Naive B cell (primary cell): ENCODE measurements at regions not wholly inside any gene's neighbourhood (a gene's known extent, or its start where the extent isn't known, plus 50 kb on each side); places are given as distances from the start of the nearest gene placed in this dataset.

Source experiments
- ATAC-seq, 2 donors: fragments of 150-1000 bp; cut with Tn5 transposase; 2 replicates each; pipeline ENCODE4 v1.10.0; 2021; ENCODE audit warnings: low read depth in 2 of 2, mild to moderate bottlenecking in 2 of 2, moderate library complexity in 2 of 2
- DNase-seq: peaks from one replicate; pipeline ENCODE4 v3.0.0; 2022
- H3K27ac Mint-ChIP-seq, 6 donors: one replicate each; pipeline ENCODE4 v1.8.0; 2020 to 2022; ENCODE audit warnings: mild to moderate bottlenecking in 6 of 6, mixed read lengths in 6 of 6, moderate library complexity in 5 of 6, inconsistent platforms in 2 of 6
- H3K27me3 Mint-ChIP-seq, 3 donors: one replicate each; pipeline ENCODE4 v1.8.0; 2021 to 2022; ENCODE audit warnings: mixed read lengths in 3 of 3, mild to moderate bottlenecking in 1 of 3
- H3K36me3 Mint-ChIP-seq, 2 donors: one replicate each; pipeline ENCODE4 v1.8.0; 2020 to 2022; ENCODE audit warnings: mixed read lengths in 2 of 2, inconsistent platforms in 1 of 2, mild to moderate bottlenecking in 1 of 2
- H3K4me1 Mint-ChIP-seq, 3 donors: one replicate each; pipeline ENCODE4 v1.8.0; 2020 to 2022; ENCODE audit warnings: mixed read lengths in 3 of 3, inconsistent platforms in 1 of 3, mild to moderate bottlenecking in 1 of 3, moderate library complexity in 1 of 3
- H3K4me3 Mint-ChIP-seq, 8 donors: one replicate each; pipeline ENCODE4 v1.8.0; 2020 to 2022; ENCODE audit warnings: mild to moderate bottlenecking in 8 of 8, mixed read lengths in 8 of 8, moderate library complexity in 8 of 8, inconsistent platforms in 2 of 8
- H3K9me3 Mint-ChIP-seq, 7 donors: one replicate each; pipeline ENCODE4 v1.8.0; 2020 to 2022; ENCODE audit warnings: mixed read lengths in 7 of 7, mild to moderate bottlenecking in 5 of 7, inconsistent platforms in 2 of 7, moderate library complexity in 1 of 7

DNA sequence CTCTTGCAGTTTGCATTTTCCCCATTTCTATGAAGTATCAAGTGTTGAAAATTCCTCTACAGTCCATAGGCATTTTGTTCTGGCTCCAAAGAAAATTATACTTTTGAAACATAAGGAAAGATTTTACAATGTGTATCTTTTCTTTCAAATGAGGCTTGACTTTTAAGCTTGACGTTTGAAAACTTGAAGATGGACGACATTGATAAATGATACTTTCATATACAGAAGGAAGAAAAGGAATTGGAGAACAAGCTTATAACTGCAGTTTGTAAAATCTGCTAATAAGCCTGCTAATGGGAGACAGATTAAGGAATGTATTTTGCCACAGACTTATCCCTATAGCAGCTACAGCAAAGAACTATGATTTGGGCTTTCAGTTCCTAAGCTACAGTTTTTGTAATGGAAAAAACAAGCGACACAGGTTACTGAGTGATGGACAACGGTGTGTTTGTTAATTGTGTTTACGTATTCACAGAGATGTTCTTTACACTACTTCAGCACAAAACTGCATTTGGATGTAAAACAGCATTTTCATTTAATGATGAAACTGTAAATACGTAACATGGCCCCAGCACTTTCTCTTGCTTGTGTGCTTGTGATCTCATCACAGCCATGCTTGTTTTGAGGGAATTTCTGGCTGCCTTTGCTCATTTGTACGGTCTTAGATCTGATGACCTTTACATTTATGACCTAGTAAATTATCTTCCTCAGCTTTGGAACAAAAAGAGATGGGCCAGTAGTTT is 83.2 kb upstream of the FAT1 start:
- ATAC-seq (no peak), DNase-seq (no peak)
- Mint-ChIP-seq H3K4me3 (no peak overlapping the region), H3K27me3 (no peaks in the 10 kb centered on the region), H3K9me3 (peaks cover 0 to 4% (median 0%) of the 10 kb centered on the region in 7 donors), H3K36me3 (no peaks in the 10 kb centered on the region), H3K27ac (no peak overlapping the region), H3K4me1 (no peaks in the 10 kb centered on the region)

DNA sequence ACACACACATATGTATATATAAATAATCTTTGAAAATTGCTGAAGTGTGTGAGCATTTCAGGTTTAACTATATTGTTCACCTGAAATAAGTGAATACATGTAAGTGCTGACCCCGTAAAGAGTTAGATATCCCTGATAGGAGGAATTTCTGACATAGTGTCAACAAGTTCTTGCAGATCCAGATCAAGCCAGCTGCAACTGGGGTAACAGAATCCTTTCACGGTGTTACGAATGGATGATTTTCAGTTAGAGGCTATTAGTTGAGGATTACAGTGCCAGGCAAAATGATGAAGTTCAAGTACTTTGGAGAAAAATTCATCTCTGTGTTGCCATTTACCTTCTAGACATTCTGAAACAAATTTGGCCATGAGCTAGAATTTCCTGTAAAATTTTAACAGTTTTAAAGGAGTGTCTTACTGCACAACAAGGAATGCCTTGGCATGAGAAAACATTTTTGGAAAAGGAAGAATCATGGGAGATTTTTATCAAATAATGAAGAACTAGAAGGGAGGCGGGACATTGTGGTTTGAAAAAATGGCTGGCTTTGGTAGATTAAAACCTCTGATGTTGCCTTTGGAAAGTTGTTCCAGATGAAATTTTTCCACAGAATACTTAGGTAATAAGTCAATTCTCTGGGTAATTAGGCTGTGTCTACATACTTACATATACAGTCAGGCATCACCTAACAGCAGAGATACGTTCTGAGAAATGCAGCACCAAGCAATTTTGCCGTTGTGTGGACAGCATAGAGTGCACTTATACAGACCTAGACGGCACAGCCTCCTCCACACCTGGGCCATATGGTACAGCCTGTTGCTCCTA is 84.4 kb upstream of the FAT1 start:
- Mint-ChIP-seq H3K4me1 (no peaks in the 10 kb centered on the region), H3K27ac (no peak overlapping the region), H3K4me3 (no peak overlapping the region), H3K9me3 (peaks cover 0 to 10% (median 2%) of the 10 kb centered on the region in 7 donors), H3K36me3 (no peaks in the 10 kb centered on the region), H3K27me3 (no peaks in the 10 kb centered on the region)
- no peak for DNase-seq
- ATAC-seq, result no peak

DNA sequence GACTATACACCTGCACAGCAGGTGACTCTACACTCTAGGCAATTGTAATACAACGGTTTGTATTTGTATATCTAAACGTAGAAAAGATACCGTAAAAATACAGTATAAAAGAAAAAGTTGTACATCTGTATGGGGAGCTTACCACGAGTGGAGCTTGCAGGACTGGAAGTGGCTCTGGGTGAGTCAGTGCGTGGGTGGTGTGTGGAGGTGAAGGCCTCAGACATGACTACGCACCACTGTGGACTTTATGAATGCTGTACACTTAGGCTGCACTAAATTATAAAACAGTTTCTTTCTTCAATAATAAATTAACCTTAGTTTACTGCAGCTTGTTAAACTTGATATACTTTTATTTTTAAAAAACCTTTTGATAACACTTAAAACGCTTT is 85.0 kb upstream of the FAT1 start:
- no peaks in the 10 kb centered on the region for H3K4me1 Mint-ChIP-seq
- no peak overlapping the region for H3K4me3 Mint-ChIP-seq
- no peak overlapping the region for H3K27ac Mint-ChIP-seq
- no peaks in the 10 kb centered on the region for H3K36me3 Mint-ChIP-seq
- no peaks in the 10 kb centered on the region for H3K27me3 Mint-ChIP-seq
- ATAC-seq (no peak), DNase-seq (no peak)
- H3K9me3 Mint-ChIP-seq, result peaks cover 0 to 11% (median 2%) of the 10 kb centered on the region in 7 donors

DNA sequence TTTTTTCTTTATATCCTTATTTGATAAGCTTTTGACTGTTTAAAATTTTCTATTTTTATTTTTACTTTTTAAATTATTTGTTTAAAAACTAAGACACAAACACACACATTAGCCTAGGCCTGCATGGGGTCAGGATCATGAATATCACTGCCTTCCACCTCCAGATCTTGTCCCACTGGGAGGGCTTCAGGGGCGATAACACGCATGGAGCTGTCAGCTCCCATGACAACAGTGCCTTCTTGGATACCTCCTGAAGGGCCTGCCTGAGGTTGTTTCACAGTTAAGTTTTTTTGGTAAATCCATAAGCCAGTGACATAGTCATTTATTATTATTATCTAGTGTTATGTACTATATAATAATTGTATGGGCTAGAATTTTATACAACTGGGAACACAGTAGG is 85.4 kb upstream of the FAT1 start:
- H3K27me3 Mint-ChIP-seq, result no peaks in the 10 kb centered on the region
- no peaks in the 10 kb centered on the region for H3K36me3 Mint-ChIP-seq
- no peaks in the 10 kb centered on the region for H3K4me1 Mint-ChIP-seq
- DNase-seq (no peak), ATAC-seq (no peak)
- no peak overlapping the region for H3K27ac Mint-ChIP-seq
- H3K9me3 Mint-ChIP-seq, result peaks cover 0 to 11% (median 2%) of the 10 kb centered on the region in 7 donors
- no peak overlapping the region for H3K4me3 Mint-ChIP-seq

DNA sequence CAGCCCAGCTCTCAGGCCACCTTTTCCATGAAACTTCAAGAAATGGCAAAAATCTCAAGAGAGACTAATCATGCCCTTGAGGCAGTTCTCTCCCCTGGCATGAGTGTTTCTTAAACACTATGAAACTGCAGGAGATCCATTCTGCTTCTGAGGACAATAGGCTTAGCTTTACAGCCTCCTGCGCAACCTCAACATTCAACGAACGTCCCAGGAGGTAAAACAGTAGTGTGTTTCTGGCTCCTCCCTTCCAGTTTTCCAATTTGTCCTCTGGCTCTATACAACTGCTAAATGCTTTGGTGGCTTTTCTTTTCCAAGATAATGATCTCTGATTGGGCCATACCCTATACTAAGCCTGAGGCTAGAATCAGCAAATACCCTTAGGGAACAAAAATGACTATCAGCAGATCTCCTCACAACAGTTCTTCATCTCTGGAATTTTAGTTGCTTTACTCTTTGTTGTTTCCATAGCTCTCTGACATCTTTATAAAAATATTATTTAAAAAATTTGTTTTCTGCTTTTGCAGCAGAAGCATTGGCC is 87.0 kb upstream of the FAT1 start:
- DNase-seq, result no peak
- no peaks in the 10 kb centered on the region for H3K36me3 Mint-ChIP-seq
- no peaks in the 10 kb centered on the region for H3K4me1 Mint-ChIP-seq
- H3K9me3 Mint-ChIP-seq, result peaks cover 0 to 11% (median 2%) of the 10 kb centered on the region in 7 donors
- no peaks in the 10 kb centered on the region for H3K27me3 Mint-ChIP-seq
- no peak overlapping the region for H3K27ac Mint-ChIP-seq
- H3K4me3 Mint-ChIP-seq, result no peak overlapping the region
- ATAC-seq, result no peak

DNA sequence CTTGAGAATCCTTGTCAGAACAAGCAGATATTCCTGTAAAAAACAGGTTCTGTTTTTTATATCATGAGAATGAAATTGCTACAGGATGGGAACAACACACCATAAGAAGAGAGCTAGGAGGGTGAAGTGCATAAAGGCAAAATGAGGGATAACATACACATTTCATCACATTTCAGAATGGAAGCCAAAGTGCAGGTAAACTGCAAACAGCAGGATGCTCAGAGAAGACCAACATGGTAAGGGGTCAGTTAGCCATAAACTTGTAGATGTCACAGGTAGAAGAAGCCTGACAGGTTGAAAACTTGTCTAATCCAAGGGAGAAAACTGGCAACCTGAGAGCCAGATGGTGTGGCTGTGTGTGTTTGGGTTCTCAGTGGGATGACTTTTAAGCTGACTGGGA is 88.9 kb upstream of the FAT1 start:
- no peaks in the 10 kb centered on the region for H3K4me1 Mint-ChIP-seq

DNA sequence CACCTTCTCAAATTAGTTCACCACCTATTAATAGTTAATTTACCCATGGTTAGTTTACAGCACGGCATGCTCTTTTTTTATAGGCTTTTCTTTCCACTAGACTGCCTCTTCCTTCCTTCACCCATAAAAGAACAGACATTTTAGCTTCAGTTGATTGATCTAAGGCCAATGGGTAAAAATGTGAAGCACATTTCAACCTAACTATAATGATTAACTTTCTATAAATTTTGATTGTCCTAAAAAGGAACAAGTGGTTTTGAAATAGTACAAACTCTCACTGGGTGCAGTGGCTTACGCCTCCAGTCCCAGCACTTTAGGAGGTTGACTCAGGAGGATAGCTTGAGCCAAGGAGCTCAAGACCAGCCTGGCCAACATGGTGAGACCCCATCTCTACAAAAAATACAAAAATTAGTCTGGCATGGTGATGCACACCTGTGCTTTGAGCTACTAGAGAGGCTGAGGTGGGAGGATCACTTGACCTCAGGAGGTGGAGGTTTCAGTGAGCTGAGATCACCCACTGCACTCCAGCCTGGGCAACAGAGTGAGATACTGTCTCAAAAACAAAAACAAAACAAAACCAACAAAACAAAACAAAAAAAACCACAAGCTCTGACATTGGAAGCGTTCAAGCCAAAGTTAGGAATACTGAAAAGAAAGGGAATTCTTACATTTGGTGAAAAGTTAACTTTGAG is 89.9 kb upstream of the FAT1 start:
- Mint-ChIP-seq H3K36me3 (no peaks in the 10 kb centered on the region), H3K27ac (no peak overlapping the region), H3K9me3 (peaks cover 0 to 11% (median 2%) of the 10 kb centered on the region in 7 donors), H3K27me3 (no peaks in the 10 kb centered on the region), H3K4me1 (no peaks in the 10 kb centered on the region), H3K4me3 (no peak overlapping the region)
- DNase-seq (no peak), ATAC-seq (no peak)

More for the DNA sequence above, 88.9 kb upstream of the FAT1 start:
- no peak overlapping the region for H3K27ac Mint-ChIP-seq
- no peak for ATAC-seq
- no peaks in the 10 kb centered on the region for H3K27me3 Mint-ChIP-seq
- no peak overlapping the region for H3K4me3 Mint-ChIP-seq
- H3K9me3 Mint-ChIP-seq, result peaks cover 0 to 11% (median 2%) of the 10 kb centered on the region in 7 donors
- DNase-seq, result no peak
- H3K36me3 Mint-ChIP-seq, result no peaks in the 10 kb centered on the region

DNA sequence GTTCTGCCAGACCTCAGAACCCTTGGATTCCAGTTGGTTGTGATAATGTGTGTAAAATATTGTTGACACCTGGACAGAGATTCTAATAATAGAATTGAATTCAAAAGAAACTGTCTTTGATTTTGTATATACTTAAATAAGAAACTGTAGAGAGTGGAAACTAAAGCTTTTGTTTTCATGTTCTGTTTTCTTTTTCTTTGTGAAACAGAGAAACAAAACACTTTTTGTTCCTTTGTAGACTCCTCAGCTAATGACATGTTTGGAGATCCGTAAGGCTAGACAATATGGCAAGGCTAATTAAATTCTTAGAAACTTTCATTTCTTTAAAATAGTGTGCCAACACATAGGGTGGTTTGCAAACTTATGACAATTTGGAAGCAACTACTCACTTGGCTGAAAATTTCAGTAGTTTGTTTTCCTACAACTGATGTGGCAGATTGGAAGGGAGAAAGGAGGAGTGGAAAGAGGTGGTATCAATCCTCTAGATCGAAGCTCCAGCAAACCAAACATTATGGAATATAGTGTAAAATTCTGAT is 90.9 kb upstream of the FAT1 start:
- H3K9me3 Mint-ChIP-seq, result peaks cover 0 to 11% (median 2%) of the 10 kb centered on the region in 7 donors
- H3K27ac Mint-ChIP-seq, result no peak overlapping the region
- no peak for DNase-seq
- H3K4me3 Mint-ChIP-seq, result no peak overlapping the region
- ATAC-seq, result no peak
- H3K4me1 Mint-ChIP-seq, result no peaks in the 10 kb centered on the region
- no peaks in the 10 kb centered on the region for H3K36me3 Mint-ChIP-seq
- no peaks in the 10 kb centered on the region for H3K27me3 Mint-ChIP-seq

DNA sequence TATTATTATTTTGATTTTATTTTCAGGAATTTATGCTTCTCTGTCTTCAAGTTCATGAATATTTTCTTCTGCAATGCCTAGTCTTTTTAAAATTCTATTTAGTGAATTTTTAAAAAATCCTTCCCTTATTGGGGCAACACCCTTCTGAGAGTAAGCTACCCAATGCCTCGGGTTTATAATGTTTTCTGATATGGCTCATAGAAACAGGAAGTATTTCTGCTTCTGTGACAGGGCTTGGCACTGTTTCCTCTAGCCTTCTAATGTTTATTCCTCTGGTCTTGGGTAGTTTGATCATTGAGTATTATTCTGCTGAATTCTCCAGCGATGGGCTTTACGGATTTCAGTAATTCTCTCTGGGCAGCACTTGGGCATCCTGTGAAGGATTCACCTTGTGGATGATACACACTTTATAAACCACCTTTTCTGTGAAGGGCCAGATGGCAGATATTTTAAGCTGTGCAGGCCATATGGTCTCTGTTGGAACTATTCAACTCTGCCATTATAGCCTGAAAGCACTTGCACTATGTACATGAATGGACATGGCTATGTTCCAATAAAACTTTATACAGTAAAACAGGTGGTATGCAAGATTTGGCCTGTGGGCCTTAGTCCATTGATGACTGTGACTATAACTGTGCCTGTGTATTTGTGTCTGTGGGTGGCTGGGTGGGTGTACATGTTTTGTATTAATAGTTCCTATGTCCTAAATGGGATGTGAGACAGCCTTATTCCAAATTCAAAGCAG is 95.9 kb upstream of the FAT1 start:
- no peaks in the 10 kb centered on the region for H3K36me3 Mint-ChIP-seq
- ATAC-seq, result no peak
- H3K4me1 Mint-ChIP-seq, result no peaks in the 10 kb centered on the region

DNA sequence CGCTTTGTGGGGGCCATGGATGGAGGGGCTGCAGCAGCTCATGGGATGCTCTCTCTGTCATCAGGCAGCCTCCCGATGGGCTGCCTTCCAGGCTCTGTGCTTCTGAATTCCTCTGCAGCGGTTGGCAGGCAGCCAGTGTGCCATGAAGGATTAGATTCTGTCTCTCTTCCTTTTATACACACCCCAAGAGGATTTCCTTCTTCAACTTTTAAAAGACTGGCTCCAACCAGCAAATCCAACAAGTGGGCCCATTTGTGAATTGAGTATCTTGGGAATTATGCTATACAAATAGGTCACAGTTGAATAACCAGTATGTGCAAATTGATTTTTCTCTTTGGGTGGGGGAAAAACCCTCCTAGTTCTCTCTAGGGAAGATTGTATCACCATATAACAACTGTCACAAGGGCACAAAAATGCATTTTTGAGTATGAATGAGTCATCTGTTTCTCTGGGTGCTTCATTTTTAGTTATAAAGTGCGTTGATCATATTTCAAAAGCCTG is 96.8 kb upstream of the FAT1 start:
- H3K9me3 Mint-ChIP-seq, result peaks cover 0 to 7% (median 4%) of the 10 kb centered on the region in 7 donors
- H3K4me1 Mint-ChIP-seq, result no peaks in the 10 kb centered on the region
- no peak overlapping the region for H3K4me3 Mint-ChIP-seq
- no peaks in the 10 kb centered on the region for H3K27me3 Mint-ChIP-seq
- ATAC-seq (no peak), DNase-seq (no peak)
- no peaks in the 10 kb centered on the region for H3K36me3 Mint-ChIP-seq
- no peak overlapping the region for H3K27ac Mint-ChIP-seq

More for the DNA sequence above, 95.9 kb upstream of the FAT1 start:
- Mint-ChIP-seq H3K27me3 (no peaks in the 10 kb centered on the region), H3K9me3 (peaks cover 0 to 6% (median 4%) of the 10 kb centered on the region in 7 donors), H3K27ac (no peak overlapping the region), H3K4me3 (no peak overlapping the region)
- no peak for DNase-seq

DNA sequence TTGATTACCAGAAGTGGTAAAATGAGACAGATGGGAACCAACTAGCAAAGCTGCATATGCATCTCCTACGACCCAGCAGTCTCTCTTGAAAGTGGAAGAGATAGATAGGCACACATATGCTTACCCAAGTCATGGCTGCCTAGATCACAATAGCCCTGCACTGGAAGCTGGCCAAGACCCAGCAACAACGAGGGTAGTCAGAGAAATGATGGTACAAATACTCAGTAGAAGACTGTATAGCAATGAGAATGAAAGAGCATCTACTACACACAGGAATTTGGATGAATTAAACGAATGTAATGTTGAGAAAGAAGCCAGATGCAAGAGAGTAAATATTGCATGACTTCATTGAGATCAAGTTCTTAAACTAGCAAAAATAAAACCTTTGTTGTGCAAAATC is 100.3 kb upstream of the FAT1 start:
- no peaks in the 10 kb centered on the region for H3K27me3 Mint-ChIP-seq
- no peaks in the 10 kb centered on the region for H3K36me3 Mint-ChIP-seq
- H3K27ac Mint-ChIP-seq, result peak overlapping the region in 1 of 6 donors; percentile 41
- ATAC-seq, result no peak
- H3K4me3 Mint-ChIP-seq, result no peak overlapping the region
- H3K9me3 Mint-ChIP-seq, result peaks cover 0 to 12% (median 4%) of the 10 kb centered on the region in 7 donors
- no peak for DNase-seq
- no peaks in the 10 kb centered on the region for H3K4me1 Mint-ChIP-seq

DNA sequence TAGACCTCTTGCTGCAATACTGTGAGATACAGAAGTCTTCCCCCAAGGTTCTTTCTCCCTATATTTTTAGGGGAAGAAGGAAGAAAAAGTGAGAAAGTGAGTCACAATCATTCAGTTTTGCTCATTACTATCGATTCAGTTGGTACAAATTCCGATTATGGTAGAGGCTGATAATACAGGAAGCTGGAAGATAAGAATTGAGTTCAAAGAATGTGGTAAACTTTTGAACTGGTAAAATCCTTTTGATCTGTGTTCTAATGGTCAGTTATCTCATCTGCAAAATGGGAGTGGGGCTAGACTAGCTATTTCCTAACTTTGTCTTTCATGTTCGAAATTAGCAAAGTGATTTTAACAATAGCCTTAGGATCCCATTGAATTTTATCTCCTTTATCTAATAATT is 101.4 kb upstream of the FAT1 start:
- no peak for ATAC-seq
- no peak overlapping the region for H3K27ac Mint-ChIP-seq
- DNase-seq, result no peak
- no peak overlapping the region for H3K4me3 Mint-ChIP-seq
- peaks cover 0 to 15% (median 5%) of the 10 kb centered on the region in 7 donors for H3K9me3 Mint-ChIP-seq
- H3K36me3 Mint-ChIP-seq, result no peaks in the 10 kb centered on the region
- H3K4me1 Mint-ChIP-seq, result no peaks in the 10 kb centered on the region
- H3K27me3 Mint-ChIP-seq, result no peaks in the 10 kb centered on the region

DNA sequence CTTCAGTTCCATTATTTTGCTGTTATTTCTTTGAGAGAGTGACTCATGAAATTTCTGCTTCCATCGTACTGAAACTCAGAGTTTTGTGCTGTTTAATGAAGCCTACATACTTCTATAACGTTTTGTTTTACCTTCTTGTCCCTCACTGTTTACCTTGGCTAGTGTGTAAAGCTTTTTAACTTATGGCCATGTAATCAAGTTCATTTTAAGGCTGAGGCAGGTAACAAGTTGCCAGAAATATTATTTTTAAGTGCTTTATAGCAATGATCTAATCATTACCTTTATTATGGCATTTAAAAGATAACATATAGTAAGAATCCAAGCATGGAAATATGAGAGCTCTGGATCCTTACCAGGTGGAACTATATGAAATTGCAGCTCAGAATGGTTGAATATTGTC is 102.3 kb upstream of the FAT1 start:
- no peak for ATAC-seq
- no peak overlapping the region for H3K4me3 Mint-ChIP-seq

More for the DNA sequence above, 102.3 kb upstream of the FAT1 start:
- Mint-ChIP-seq H3K27me3 (no peaks in the 10 kb centered on the region), H3K9me3 (peaks cover 0 to 22% (median 9%) of the 10 kb centered on the region in 7 donors), H3K27ac (no peak overlapping the region), H3K36me3 (no peaks in the 10 kb centered on the region), H3K4me1 (no peaks in the 10 kb centered on the region)
- no peak for DNase-seq
